GM21381 (cell line): ENCODE measurements at regions not wholly inside any gene's neighbourhood (a gene's known extent, or its start where the extent isn't known, plus 50 kb on each side); places are given as distances from the start of the nearest gene placed in this dataset.

Source experiments
- ATAC-seq: cut with Tn5 transposase; IDR thresholded peaks from one replicate; pipeline ENCODE4 v1.9.1; 2021; ENCODE audit warnings: mild to moderate bottlenecking, moderate library complexity; ENCODE audit not compliant: unreplicated experiment

DNA sequence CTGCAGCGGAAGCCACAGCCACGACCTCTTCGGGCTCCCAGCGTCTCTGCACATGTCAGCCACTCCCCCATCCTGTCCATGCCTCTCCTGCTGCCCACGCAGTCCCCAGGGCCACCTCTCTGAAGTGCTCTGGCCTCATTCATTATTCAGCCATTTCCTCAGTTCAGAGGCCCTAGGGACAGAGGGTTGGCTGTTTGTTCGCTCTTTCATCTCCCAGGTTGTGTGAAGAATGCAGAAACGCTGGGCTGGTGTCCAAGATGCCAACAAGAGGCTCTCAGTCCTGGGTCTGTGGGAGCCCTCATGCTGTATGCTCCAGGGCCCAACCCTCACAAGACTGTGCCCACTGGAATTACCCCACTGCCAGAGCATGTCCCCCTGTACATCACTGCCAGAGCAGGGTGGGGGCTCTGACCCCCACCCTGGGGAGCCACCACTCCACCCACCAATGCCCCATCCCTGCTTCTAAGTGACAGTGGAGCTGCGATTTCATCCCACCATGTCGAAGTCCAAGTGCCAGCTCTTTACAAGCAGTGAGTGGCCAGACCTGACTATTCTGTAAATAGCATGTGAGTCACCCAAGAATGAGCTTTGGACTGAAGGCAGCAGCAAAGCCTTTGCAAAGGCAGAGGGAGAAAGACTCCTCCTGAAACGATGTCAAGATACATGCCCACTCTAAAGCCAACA lies 209.6 kb downstream of the BUD13 start:
- no peak for ATAC-seq

DNA sequence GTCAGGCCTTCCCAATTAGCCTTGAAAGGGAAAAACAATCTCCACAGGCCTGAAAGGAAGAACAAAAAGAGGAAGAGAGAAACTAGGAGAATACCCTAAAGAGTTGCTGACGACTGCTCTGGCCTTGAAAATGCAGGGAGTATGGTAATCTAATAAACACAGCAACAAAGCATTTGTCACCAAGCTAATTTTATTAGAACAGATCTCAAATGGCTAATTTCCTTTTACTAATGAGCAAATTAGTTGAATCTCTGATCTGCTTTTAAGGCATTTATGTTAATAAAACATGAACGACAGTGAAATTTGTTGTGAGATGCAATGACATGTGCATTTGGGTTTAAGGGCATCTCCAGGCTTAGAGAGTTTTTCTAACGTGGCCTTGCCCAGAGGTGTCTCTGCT lies 212.2 kb downstream of the BUD13 start:
- ATAC-seq, result no peak

DNA sequence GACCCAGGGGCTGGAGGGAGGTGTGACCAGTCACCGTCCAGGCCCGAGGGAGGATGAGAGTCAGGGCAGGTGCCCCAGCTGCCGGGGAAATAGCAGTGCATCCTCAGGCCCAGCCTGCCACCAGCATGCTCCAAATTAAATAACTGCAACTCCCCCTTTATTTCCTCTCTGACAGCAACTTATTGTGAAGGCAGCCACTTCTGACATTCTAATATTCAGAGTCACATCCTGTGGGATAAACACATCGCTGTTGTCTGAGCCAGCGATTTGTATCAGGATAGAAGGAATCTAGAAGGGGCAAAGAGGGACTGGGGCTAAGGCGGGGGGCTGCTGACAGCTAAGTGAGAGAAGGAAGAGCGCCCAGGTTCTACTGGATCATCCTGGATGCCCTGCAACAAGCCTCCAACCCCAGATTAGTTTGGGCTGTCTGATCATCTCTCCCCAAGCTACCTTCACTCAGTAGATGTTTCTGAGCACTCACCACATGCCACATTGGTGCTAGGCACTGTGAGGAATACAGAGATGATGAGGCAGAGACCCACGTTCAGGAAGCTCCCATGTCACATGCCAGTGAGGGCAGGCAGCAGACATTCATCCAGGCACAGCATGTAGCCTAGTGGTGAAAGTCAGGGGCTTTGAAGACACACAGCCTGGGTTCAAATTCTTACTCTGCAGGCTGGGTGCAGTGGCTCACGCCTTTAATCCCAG lies 214.1 kb downstream of the BUD13 start:
- ATAC-seq, result no peak

DNA sequence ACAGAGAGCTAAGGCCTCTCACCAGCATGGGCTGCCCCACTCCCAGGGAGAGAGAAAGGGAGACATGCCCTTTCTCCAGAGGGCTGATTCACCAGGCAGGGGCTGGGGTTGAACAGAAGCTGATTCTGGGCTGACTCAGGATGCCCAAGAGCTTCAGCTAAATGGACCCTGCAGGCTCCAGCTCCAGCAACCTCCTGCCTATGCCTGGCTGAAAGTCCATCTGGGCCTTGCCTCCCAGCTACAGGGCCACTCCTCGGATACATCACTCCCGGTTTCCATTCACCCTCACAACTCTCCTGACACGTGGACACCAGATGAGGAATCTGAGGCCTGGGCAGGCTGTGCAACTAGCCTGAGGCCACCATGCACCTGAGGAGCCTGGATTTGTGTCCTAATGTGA lies 215.5 kb downstream of the BUD13 start:
- ATAC-seq, result no peak

DNA sequence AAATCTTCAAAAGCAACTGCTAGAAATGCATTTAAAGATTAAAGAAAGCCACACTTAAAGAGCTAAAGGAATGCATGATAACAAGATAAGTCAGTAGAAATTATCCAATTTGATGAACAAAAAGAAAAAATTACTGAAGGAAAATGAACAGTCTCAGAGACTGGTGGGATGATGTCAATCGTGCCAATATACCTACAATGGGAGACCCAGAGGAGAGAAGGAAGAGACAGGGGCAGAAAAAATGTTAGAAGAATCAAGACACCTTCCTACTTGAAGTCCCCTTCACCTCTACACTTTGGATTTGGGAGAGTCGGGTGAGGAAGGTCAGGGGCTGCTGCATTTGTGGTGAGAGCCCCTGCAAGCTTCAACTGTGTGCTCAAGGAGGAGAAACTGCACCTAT lies 216.3 kb downstream of the BUD13 start:
- ATAC-seq, result no peak

DNA sequence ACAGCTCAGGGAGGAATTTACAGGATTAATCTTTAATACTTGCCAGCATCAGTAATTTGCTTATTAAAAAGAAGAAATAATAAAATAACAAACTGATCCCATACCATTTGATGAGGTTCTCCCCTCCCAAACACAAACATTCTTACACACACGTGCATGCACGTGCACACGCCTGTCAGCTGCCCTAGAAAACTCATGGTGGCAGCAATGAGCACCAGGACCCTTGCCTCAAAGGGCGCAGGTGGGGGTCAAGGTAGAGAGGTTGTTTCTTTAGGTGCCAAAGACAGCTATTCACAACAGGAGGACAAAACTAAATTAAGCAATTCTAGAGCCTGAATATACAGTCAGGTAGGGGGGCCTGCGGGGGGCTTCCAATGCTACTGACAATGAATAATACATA lies 219.3 kb downstream of the BUD13 start:
- ATAC-seq, result no peak

GRCh38 chr11:116551576-116551975 lies 221.2 kb downstream of the BUD13 start:
- ATAC-seq, result no peak

GRCh38 chr11:116548256-116548655 lies 224.5 kb downstream of the BUD13 start:
- ATAC-seq, result no peak

DNA sequence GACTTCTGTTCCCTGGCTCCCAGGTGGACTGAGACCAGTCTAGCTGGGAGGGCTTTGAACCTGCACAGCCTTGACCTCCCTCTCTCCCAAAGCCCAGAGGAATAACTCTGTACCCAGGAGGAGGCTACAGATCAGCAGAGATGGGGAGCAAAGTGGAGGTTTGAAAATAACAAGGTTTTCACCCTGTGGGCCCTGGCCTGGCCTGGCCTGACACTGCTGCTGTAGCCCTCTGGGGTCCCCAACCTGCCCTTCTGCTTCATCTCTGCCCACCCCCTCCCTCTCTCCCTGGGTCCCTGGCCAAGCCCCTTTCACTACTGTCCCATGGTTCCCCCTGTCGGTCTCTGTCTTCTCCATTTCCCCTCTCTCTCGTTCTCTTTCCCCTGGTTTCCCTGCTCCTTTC lies 225.2 kb downstream of the BUD13 start:
- no peak for ATAC-seq

DNA sequence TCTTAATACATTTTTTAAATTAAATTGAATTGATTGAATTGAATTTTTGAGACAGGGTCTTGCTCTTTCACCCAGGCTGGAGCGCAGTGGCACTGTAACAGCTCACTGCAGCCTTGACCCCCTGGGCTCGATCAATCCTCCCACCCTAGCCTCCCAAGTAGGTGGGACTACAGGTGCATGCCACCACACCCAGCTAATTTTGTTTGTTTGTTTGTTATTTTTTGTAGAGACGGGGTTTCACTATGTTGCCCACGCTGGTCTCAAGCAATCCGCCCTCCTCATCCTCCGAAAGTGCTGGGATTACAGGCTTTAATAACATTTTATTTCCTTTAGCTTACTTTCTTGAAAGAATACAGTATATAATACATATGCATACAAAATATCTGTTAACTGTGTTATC lies 226.9 kb downstream of the BUD13 start:
- ATAC-seq, result no peak

DNA sequence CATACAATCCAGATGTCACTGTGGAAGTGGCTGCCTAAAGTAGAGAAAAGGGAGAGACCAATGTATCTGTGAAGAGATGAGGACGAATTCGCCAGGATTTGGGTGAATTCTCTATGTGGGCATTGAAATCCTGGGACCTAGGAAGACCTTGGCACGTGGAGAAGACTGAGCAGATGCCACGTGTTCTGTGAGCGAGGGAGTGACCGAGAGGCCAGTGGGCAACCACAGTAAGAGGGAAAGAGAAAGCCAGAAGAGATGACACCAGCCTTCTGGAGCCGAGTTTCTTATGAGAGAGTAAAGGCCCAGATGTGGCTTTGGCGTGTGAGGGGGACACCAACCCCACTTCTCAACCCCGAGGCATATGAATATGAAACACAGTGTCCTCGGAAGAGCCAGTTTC lies 228.1 kb downstream of the BUD13 start:
- ATAC-seq, result no peak

DNA sequence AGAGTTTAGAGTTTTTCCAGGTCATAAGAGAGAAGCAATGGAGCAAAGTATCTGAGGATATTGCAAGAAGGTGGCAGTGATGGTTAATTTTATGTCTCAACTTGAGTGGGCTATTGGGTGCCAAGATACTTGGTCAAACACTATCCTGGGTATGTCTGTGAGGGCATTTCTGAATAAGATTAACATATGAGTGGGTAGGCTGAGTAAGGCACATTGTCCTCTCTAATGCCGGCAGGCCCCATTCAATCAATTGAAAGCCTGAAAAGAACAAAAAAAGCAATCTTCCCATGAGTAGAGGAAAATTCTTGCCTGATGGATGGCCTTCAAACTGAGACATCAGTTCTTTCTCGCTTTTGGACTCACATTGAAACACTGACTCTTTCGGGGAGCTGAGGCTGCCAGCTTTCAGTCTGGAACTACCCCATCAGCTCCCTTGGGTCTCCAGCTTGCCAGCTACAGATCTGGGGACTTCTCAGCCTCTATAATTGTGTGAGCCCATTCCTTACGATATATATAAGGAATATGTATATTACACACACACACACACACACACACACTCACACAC lies 228.8 kb downstream of the BUD13 start:
- no peak for ATAC-seq

DNA sequence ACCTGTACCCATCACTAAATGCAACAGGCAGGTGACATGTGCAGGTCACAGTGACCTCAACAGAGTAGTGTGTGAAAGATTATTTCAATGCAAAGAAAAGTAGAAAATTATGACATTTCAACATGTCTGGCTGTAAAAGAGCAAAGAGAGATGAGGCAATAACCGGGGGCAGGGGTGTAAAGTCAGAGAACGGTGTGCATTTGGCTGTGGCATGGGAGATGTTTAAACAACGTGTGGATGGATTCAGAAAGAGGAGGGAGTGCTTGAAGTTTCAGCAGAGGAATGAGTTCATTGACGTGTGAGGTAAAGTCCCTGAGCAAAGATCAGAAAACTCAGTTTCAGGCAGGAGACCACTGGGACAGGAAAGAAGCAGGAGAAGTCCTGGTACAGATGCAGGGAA lies 229.7 kb downstream of the BUD13 start:
- no peak for ATAC-seq

DNA sequence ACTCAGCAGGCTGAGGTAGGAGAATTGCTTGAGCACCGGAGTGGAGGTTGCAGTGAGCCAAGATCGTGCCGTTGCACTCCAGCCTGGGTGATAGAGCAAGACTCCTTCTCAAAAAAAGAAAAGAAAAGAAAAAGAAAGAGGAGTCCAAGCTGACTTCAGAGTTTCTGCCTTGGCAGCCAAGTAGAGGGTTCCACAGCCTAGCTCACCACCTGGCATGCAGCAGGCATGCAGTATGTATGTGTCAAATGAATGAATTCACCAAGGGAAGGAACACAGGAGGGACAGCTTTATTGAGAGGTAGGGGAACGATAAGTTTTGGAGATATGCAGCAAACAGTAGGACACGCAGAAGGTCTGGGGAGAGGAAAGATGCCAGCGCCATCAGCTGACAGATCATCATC lies 230.4 kb downstream of the BUD13 start:
- no peak for ATAC-seq

GRCh38 chr11:116541460-116541859 lies 231.3 kb downstream of the BUD13 start:
- ATAC-seq, result no peak

DNA sequence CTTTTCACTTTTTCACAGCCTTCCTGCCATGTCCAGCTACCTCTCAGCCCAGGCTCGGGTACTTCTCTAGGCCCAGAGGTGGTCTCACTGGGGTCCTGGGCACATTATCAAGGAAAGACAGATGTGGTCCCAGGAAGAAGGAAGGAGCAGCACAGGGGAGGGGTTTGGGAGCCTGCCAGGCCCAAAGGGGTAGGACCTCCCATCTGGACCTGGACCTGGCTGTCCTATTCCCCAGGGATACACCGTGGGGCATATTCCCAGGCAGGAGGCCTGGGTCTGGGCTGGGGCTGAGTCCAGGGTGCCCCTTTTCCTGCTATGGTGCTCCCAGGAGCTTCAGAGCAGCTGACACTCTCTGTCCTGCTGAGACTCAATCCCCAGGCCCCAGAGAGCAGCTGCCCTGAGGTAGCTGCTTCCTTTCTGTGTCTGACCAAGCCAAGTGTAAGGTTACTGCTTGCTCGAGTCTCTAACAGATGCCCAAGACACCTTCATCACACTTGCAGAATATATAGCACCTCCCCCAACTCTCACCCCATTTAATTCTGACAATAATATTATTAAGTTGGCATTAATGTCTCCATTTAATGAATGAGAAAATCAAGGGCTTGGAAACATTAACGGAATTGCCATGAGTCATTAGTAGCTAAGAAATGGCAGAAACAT lies 232.0 kb downstream of the BUD13 start:
- ATAC-seq, result no peak

DNA sequence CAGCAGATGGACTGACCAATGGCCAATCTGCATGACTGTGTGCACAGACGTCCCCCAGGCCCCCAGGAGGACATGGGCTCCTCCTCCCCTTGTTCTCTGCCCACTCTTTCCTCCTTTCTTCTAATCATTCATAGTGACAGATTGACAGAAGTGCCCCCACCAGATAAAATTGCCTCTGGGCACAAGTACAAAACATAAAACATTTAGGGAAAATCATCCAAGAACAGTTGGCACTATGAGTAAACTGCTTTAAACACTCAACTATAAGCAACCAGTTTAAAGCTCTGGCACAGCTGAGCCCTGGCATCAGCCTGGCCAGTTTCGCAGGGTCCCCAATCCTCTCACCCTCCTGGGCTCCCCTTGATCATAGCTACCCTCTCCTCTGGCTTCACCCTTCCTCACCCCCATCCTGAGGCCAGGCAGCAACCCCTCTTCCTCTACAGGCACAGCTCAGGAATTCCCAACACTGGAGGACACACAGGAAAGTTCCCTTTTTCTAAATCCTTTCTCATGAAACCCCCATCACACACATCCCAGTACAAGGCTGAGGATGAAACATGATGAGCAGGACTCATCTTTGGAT lies 232.9 kb downstream of the BUD13 start:
- no peak for ATAC-seq

GRCh38 chr11:116539211-116539610 lies 233.6 kb downstream of the BUD13 start:
- ATAC-seq, result no peak

DNA sequence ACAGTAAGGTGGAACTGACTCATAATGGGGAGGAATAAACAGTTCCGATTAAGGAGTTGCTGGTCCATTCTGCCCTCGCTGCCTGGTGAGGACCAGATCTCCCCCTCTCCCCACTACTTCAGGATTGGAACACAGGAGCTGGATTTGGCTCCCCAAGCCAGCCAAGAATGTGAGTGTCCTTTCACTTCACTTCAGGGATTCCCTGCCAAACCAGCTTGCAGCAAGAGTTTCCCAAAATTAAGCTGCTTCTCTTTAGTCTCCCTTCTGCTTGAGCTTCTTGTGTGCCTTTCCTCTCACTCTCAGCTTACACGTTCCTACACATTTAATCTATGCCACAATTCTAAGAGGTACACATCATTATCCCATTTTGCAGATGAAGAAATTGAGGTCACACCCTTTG lies 234.1 kb downstream of the BUD13 start:
- no peak for ATAC-seq

GRCh38 chr11:116537709-116538108 lies 235.1 kb downstream of the BUD13 start:
- ATAC-seq, result no peak

- no peak for ATAC-seq
Observed at GRCh38 chr11:116537121-116537520, 235.7 kb downstream of the BUD13 start.

DNA sequence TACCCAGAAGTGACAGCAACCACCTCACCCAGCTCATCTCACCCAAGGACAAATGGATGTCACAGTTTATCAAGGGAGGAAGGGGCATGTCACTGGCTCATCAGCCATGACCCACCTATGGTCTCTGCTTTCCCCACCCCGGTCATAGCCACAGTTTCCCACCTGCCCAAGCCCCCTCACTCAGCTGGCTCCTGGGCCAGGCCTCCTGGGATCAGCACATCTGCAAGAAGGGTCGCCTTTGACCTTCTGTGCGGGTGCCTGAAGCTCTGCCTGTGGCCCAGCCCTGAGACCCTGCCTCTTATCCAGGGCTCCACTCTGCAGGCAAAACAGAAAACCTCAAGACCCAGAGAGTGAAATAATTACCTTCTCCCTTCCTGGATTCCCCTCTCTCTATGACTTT lies 236.4 kb downstream of the BUD13 start:
- no peak for ATAC-seq
